ENCODE measurements at regions not wholly inside any gene's neighbourhood (a gene's known extent, or its start where the extent isn't known, plus 50 kb on each side); places are given as distances from the start of the nearest gene placed in this dataset.
A peak's percentile ranks its signal among the peaks of the same experiment; 100 is the strongest.
"Not testable (repeated sequence)": the region's sequence is repeated elsewhere in the genome, so short reads cannot be mapped to it uniquely, and the experiment has no call there.

- no peak for DNase-seq (ENCODE audit: low read depth)
Observed at GRCh38 chr7:131959106-131959812, 402.8 kb upstream of the PODXL start.

- peak; percentile 10 for DNase-seq (ENCODE audit: low read depth)
Observed at GRCh38 chr7:131957338-131958020, 401.1 kb upstream of the PODXL start.

- no peak for DNase-seq (ENCODE audit: low read depth)
Observed at GRCh38 chr7:131956864-131957263, 400.4 kb upstream of the PODXL start.

GRCh38 chr7:131955679-131956078, 399.3 kb upstream of the PODXL start:
- no peak for DNase-seq (ENCODE audit: low read depth)

- no peak for DNase-seq (ENCODE audit: low read depth)
Observed at GRCh38 chr7:131953184-131953583, 396.8 kb upstream of the PODXL start.

- no peak for DNase-seq (ENCODE audit: low read depth)
Observed at GRCh38 chr7:131952365-131952764, 395.9 kb upstream of the PODXL start.

GRCh38 chr7:131950758-131951157, 394.3 kb upstream of the PODXL start:
- DNase-seq (ENCODE audit: low read depth), result no peak

GRCh38 chr7:131949659-131950058, 393.2 kb upstream of the PODXL start:
- DNase-seq (ENCODE audit: low read depth), result no peak

- no peak for DNase-seq (ENCODE audit: low read depth)
Observed at GRCh38 chr7:131948434-131949053, 392.1 kb upstream of the PODXL start.

- DNase-seq (ENCODE audit: low read depth), result no peak
Observed at GRCh38 chr7:131947661-131948060, 391.2 kb upstream of the PODXL start.

- DNase-seq (ENCODE audit: low read depth), result no peak
Observed at GRCh38 chr7:131945957-131946544, 389.6 kb upstream of the PODXL start.

GRCh38 chr7:131945313-131945911, 389.0 kb upstream of the PODXL start:
- peak; percentile 20 for DNase-seq (ENCODE audit: low read depth)

- no peak for DNase-seq (ENCODE audit: low read depth)
Observed at GRCh38 chr7:131944556-131945069, 388.2 kb upstream of the PODXL start.

GRCh38 chr7:131943646-131944045, 387.2 kb upstream of the PODXL start:
- no peak for DNase-seq (ENCODE audit: low read depth)

- no peak for DNase-seq (ENCODE audit: low read depth)
Observed at GRCh38 chr7:131943211-131943610, 386.8 kb upstream of the PODXL start.

- no peak for DNase-seq (ENCODE audit: low read depth)
Observed at GRCh38 chr7:131942287-131943150, 386.1 kb upstream of the PODXL start.

GRCh38 chr7:131941291-131941690, 384.9 kb upstream of the PODXL start:
- no peak for DNase-seq (ENCODE audit: low read depth)

GRCh38 chr7:131940621-131941165, 384.3 kb upstream of the PODXL start:
- DNase-seq (ENCODE audit: low read depth), result no peak

GRCh38 chr7:131938788-131939187, 382.4 kb upstream of the PODXL start:
- DNase-seq (ENCODE audit: low read depth), result not testable (repeated sequence)

- no peak for DNase-seq (ENCODE audit: low read depth)
Observed at GRCh38 chr7:131937868-131938267, 381.4 kb upstream of the PODXL start.

GRCh38 chr7:131935180-131935579, 378.8 kb upstream of the PODXL start:
- DNase-seq (ENCODE audit: low read depth), result no peak
